ENCODE measurements at regions not wholly inside any gene's neighbourhood (a gene's known extent, or its start where the extent isn't known, plus 50 kb on each side); places are given as distances from the start of the nearest gene placed in this dataset.
"Not testable (repeated sequence)": the region's sequence is repeated elsewhere in the genome, so short reads cannot be mapped to it uniquely, and the experiment has no call there.

DNA sequence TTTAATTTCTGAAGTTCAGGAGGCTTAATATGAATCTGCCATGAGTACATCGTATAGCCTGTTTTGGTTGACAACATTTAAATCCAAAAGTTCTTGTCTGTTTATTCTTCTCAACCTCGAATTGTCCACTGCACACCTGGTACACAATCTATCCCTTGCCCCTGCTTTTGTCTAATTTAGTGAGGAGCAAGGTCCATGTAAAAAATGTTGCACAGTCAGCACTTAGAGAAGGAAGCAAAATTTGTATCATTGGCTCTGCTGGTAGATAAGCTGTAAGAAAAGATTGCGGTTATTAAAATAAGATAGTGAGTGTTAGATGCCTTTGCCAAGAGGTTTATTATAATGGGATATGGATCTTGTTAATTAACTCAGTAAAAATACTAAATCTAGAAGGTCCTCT is 761.5 kb downstream of the RAPGEF2 start:
- no peak overlapping the region for H3K4me3 ChIP-seq (ENCODE audit: low read length in 2 of 2)
- no peaks in the 10 kb centered on the region for H3K9me3 ChIP-seq (ENCODE audit: control insufficient read depth in 2 of 2, low read length in 2 of 2)
- H3K4me1 ChIP-seq (ENCODE audit: control insufficient read depth, insufficient read depth, low read length): no peaks in the 10 kb centered on the region
- no peaks in the 10 kb centered on the region for H3K36me3 ChIP-seq (ENCODE audit: control insufficient read depth in 2 of 2, insufficient read depth in 2 of 2, low read length in 2 of 2)
- H3K27me3 ChIP-seq (ENCODE audit: control insufficient read depth in 1 of 2, insufficient read depth in 2 of 2, low read length in 2 of 2): no peaks in the 10 kb centered on the region
- no peak overlapping the region for H3K9ac ChIP-seq (ENCODE audit: low read length in 2 of 2)
- H3K27ac ChIP-seq (ENCODE audit: low read length): no peak overlapping the region

DNA sequence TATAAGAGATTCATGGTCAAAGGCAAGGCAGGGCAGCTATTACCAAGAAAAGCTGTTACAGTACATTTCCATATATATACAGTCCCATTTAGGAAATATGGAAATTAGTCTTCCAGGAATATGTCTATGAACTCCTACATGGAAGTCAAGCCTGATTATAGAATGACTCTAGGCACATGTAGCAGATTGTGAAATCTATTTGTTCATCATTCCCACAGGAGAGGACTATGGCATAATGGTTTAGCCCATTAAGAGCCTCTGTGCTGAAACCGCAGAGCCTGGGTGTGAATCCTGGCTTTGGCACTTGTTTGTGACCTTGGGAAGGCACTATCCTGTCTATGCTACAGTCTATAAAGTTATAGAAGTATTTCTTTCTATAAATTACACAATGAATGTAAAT is 764.8 kb downstream of the RAPGEF2 start:
- H3K27ac ChIP-seq (ENCODE audit: low read length): no peak overlapping the region
- no peak overlapping the region for H3K4me3 ChIP-seq (ENCODE audit: low read length in 2 of 2)
- H3K9ac ChIP-seq (ENCODE audit: low read length in 2 of 2): no peak overlapping the region
- H3K4me1 ChIP-seq (ENCODE audit: control insufficient read depth, insufficient read depth, low read length): no peaks in the 10 kb centered on the region
- no peaks in the 10 kb centered on the region for H3K36me3 ChIP-seq (ENCODE audit: control insufficient read depth in 2 of 2, insufficient read depth in 2 of 2, low read length in 2 of 2)
- no peaks in the 10 kb centered on the region for H3K9me3 ChIP-seq (ENCODE audit: control insufficient read depth in 2 of 2, low read length in 2 of 2)
- H3K27me3 ChIP-seq (ENCODE audit: control insufficient read depth in 1 of 2, insufficient read depth in 2 of 2, low read length in 2 of 2): no peaks in the 10 kb centered on the region

DNA sequence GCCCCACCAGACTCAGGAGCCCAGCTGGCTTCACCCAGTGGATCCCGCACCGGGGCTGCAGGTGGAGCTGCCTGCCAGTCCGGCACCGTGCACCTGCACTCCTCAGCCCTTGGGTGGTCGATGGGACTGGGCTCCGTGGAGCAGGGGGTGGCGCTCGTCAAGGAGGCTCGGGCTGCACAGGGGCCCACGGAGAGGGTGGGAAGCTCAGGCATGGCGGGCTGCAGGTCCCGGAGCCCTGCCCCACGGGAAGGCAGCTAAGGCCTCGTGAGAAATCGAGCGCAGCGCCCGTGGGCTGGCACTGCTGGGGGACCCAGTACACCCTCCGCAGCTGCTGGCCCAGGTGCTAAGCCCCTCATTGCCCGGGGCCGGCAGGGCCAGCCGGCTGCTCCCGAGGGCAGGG is 766.1 kb downstream of the RAPGEF2 start:
- not testable (repeated sequence) for H3K9me3 ChIP-seq (ENCODE audit: control insufficient read depth in 2 of 2, low read length in 2 of 2); H3K27ac ChIP-seq (ENCODE audit: low read length); H3K4me1 ChIP-seq (ENCODE audit: control insufficient read depth, insufficient read depth, low read length); H3K4me3 ChIP-seq (ENCODE audit: low read length in 2 of 2); H3K9ac ChIP-seq (ENCODE audit: low read length in 2 of 2); H3K36me3 ChIP-seq (ENCODE audit: control insufficient read depth in 2 of 2, insufficient read depth in 2 of 2, low read length in 2 of 2); H3K27me3 ChIP-seq (ENCODE audit: control insufficient read depth in 1 of 2, insufficient read depth in 2 of 2, low read length in 2 of 2)

GRCh38 chr4:159871141-159871540 is 768.3 kb downstream of the RAPGEF2 start:
- no peaks in the 10 kb centered on the region for H3K9me3 ChIP-seq (ENCODE audit: control insufficient read depth in 2 of 2, low read length in 2 of 2)
- no peaks in the 10 kb centered on the region for H3K27me3 ChIP-seq (ENCODE audit: control insufficient read depth in 1 of 2, insufficient read depth in 2 of 2, low read length in 2 of 2)
- H3K9ac ChIP-seq (ENCODE audit: low read length in 2 of 2): no peak overlapping the region
- no peak overlapping the region for H3K4me3 ChIP-seq (ENCODE audit: low read length in 2 of 2)
- no peaks in the 10 kb centered on the region for H3K4me1 ChIP-seq (ENCODE audit: control insufficient read depth, insufficient read depth, low read length)
- no peaks in the 10 kb centered on the region for H3K36me3 ChIP-seq (ENCODE audit: control insufficient read depth in 2 of 2, insufficient read depth in 2 of 2, low read length in 2 of 2)
- no peak overlapping the region for H3K27ac ChIP-seq (ENCODE audit: low read length)

GRCh38 chr4:159881158-159881557 is 778.3 kb downstream of the RAPGEF2 start:
- Histone ChIP-seq H3K4me1 (ENCODE audit: control insufficient read depth, insufficient read depth, low read length) (no peaks in the 10 kb centered on the region), H3K36me3 (ENCODE audit: control insufficient read depth in 2 of 2, insufficient read depth in 2 of 2, low read length in 2 of 2) (no peaks in the 10 kb centered on the region), H3K27ac (ENCODE audit: low read length) (no peak overlapping the region), H3K9ac (ENCODE audit: low read length in 2 of 2) (no peak overlapping the region), H3K27me3 (ENCODE audit: control insufficient read depth in 1 of 2, insufficient read depth in 2 of 2, low read length in 2 of 2) (no peaks in the 10 kb centered on the region), H3K4me3 (ENCODE audit: low read length in 2 of 2) (no peak overlapping the region), H3K9me3 (ENCODE audit: control insufficient read depth in 2 of 2, low read length in 2 of 2) (no peaks in the 10 kb centered on the region)

DNA sequence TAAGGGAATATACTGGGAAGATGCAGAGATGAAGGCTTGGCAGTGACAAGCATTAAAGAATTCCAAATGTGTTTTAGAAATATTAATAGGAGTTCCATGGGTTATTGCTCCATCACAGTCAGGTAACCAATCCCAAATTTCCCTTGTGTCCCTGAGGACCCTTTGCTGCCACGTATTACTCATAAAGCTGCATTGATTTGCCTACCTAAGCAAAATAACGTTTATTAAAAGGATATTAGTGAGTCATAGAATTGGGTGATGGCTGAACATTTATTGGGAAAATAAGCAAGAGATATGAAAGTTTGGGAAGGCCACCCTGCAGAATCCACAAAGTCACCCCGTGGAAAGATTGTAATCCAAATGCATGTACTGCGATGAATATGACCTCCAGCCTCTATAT is 782.1 kb downstream of the RAPGEF2 start:
- Histone ChIP-seq H3K9me3 (ENCODE audit: control insufficient read depth in 2 of 2, low read length in 2 of 2) (no peaks in the 10 kb centered on the region), H3K27me3 (ENCODE audit: control insufficient read depth in 1 of 2, insufficient read depth in 2 of 2, low read length in 2 of 2) (no peaks in the 10 kb centered on the region), H3K27ac (ENCODE audit: low read length) (no peak overlapping the region), H3K4me3 (ENCODE audit: low read length in 2 of 2) (no peak overlapping the region), H3K4me1 (ENCODE audit: control insufficient read depth, insufficient read depth, low read length) (no peaks in the 10 kb centered on the region), H3K9ac (ENCODE audit: low read length in 2 of 2) (no peak overlapping the region), H3K36me3 (ENCODE audit: control insufficient read depth in 2 of 2, insufficient read depth in 2 of 2, low read length in 2 of 2) (no peaks in the 10 kb centered on the region)

DNA sequence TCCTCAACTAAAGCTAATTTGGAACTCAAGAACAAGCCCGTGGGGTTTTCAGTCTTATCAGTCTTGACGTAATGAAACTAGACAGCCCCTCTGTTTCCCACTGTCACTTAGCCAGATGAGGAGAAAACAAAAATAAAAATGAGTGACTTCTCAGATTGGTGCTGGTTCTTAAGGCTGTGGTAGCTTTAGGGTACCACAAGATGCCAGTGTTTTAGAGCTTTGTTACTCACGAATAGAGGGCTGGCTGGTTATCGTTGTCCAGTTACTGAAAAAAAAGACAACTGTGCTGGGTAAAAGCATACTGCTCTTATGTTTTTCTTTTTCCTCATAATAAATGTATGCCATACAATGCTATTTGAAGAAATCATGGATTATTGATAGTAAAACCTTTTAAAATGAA is 796.7 kb downstream of the RAPGEF2 start:
- Histone ChIP-seq H3K4me3 (ENCODE audit: low read length in 2 of 2) (no peak overlapping the region), H3K27ac (ENCODE audit: low read length) (no peak overlapping the region), H3K27me3 (ENCODE audit: control insufficient read depth in 1 of 2, insufficient read depth in 2 of 2, low read length in 2 of 2) (no peaks in the 10 kb centered on the region), H3K9me3 (ENCODE audit: control insufficient read depth in 2 of 2, low read length in 2 of 2) (no peaks in the 10 kb centered on the region), H3K9ac (ENCODE audit: low read length in 2 of 2) (no peak overlapping the region), H3K4me1 (ENCODE audit: control insufficient read depth, insufficient read depth, low read length) (no peaks in the 10 kb centered on the region), H3K36me3 (ENCODE audit: control insufficient read depth in 2 of 2, insufficient read depth in 2 of 2, low read length in 2 of 2) (no peaks in the 10 kb centered on the region)

- Histone ChIP-seq H3K27ac (ENCODE audit: low read length) (no peak overlapping the region), H3K4me1 (ENCODE audit: control insufficient read depth, insufficient read depth, low read length) (no peaks in the 10 kb centered on the region), H3K4me3 (ENCODE audit: low read length in 2 of 2) (no peak overlapping the region), H3K27me3 (ENCODE audit: control insufficient read depth in 1 of 2, insufficient read depth in 2 of 2, low read length in 2 of 2) (no peaks in the 10 kb centered on the region), H3K9ac (ENCODE audit: low read length in 2 of 2) (no peak overlapping the region), H3K36me3 (ENCODE audit: control insufficient read depth in 2 of 2, insufficient read depth in 2 of 2, low read length in 2 of 2) (no peaks in the 10 kb centered on the region), H3K9me3 (ENCODE audit: control insufficient read depth in 2 of 2, low read length in 2 of 2) (no peaks in the 10 kb centered on the region)
Measured at GRCh38 chr4:159900562-159900961, 797.7 kb downstream of the RAPGEF2 start.

DNA sequence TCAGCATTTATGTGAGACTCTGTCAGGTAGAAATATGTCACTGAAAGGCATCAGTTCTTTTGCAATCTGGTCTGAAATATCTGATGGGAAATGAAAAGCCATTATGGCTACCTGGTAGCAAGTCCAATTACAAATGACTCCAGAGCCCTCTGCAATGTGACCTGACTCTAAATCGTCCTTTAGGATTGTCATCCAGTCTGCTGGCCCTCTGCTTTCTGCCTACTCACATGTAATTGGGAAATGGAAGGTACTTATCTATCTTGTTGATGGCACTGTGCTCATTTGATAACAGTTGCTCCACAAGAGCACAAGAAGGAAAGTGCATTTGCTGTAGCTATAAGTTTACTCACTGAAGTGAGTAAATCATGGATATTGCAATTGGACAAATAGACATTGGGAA is 799.8 kb downstream of the RAPGEF2 start:
- H3K27me3 ChIP-seq (ENCODE audit: control insufficient read depth in 1 of 2, insufficient read depth in 2 of 2, low read length in 2 of 2): no peaks in the 10 kb centered on the region
- H3K4me1 ChIP-seq (ENCODE audit: control insufficient read depth, insufficient read depth, low read length): no peaks in the 10 kb centered on the region
- H3K27ac ChIP-seq (ENCODE audit: low read length): no peak overlapping the region
- no peak overlapping the region for H3K9ac ChIP-seq (ENCODE audit: low read length in 2 of 2)
- H3K36me3 ChIP-seq (ENCODE audit: control insufficient read depth in 2 of 2, insufficient read depth in 2 of 2, low read length in 2 of 2): no peaks in the 10 kb centered on the region
- H3K9me3 ChIP-seq (ENCODE audit: control insufficient read depth in 2 of 2, low read length in 2 of 2): no peaks in the 10 kb centered on the region
- no peak overlapping the region for H3K4me3 ChIP-seq (ENCODE audit: low read length in 2 of 2)

DNA sequence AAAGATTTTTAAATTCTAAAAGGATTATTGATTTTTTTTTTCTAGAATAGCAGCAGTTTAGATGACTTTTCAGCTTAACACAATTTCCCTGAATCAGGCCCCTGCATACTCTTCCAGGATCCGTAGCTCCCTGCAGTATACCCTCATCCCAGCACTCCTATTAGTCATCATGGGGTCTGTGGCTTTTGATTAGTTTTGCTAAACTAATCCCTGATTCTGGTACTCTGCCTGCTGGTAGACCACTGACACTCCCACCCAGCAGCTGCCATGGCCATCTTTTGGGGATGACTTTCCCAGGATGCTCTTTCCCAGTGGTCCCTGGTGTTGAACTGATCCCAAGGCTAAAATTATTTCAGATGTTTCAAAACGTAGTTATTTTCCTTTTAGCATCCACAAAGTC is 802.0 kb downstream of the RAPGEF2 start:
- no peak overlapping the region for H3K27ac ChIP-seq (ENCODE audit: low read length)
- H3K4me1 ChIP-seq (ENCODE audit: control insufficient read depth, insufficient read depth, low read length): no peaks in the 10 kb centered on the region
- no peak overlapping the region for H3K4me3 ChIP-seq (ENCODE audit: low read length in 2 of 2)
- H3K9me3 ChIP-seq (ENCODE audit: control insufficient read depth in 2 of 2, low read length in 2 of 2): peaks cover 3 to 4% of the 10 kb centered on the region in 2 donors
- no peaks in the 10 kb centered on the region for H3K36me3 ChIP-seq (ENCODE audit: control insufficient read depth in 2 of 2, insufficient read depth in 2 of 2, low read length in 2 of 2)
- H3K27me3 ChIP-seq (ENCODE audit: control insufficient read depth in 1 of 2, insufficient read depth in 2 of 2, low read length in 2 of 2): no peaks in the 10 kb centered on the region
- H3K9ac ChIP-seq (ENCODE audit: low read length in 2 of 2): no peak overlapping the region

DNA sequence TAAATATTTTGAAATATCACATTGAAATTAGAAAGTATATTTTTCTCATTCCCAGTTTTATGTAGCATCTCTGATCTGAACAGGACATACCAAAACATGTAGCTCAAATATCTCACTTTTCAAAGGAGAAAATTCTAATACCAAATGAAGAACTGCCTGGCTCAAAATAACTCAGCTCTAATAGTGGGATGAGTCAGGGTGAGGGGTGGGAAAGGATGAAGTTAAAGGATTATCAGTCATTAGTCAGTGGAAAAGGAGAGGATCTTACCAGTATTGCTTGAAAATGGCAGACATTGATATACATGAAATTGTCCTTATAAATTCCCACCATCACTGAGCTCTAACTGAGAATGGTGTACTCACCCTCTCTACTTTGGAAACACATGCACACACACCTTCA is 803.2 kb downstream of the RAPGEF2 start:
- Histone ChIP-seq H3K36me3 (ENCODE audit: control insufficient read depth in 2 of 2, insufficient read depth in 2 of 2, low read length in 2 of 2) (no peaks in the 10 kb centered on the region), H3K27ac (ENCODE audit: low read length) (no peak overlapping the region), H3K4me1 (ENCODE audit: control insufficient read depth, insufficient read depth, low read length) (no peaks in the 10 kb centered on the region), H3K9ac (ENCODE audit: low read length in 2 of 2) (no peak overlapping the region), H3K4me3 (ENCODE audit: low read length in 2 of 2) (no peak overlapping the region), H3K27me3 (ENCODE audit: control insufficient read depth in 1 of 2, insufficient read depth in 2 of 2, low read length in 2 of 2) (no peaks in the 10 kb centered on the region), H3K9me3 (ENCODE audit: control insufficient read depth in 2 of 2, low read length in 2 of 2) (peaks cover 3 to 4% of the 10 kb centered on the region in 2 donors)

DNA sequence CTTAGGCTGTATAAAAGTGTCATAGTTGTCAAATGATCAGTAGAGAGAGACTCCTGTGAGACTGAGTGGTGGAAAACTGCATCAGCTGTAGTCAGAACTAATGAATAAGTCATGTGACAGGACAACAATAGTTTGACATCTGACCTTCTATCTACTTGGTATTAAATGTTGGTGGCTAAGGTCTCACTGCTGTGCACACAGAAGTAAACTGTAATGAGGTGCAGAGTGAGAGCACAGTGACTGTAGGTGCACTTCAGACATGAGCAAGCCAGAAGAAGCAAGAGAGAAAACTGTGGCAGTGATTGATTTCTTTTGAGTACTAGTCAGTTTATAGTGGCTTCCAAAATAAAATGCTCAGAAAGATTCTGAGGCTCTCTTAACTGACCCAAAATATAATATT is 803.6 kb downstream of the RAPGEF2 start:
- Histone ChIP-seq H3K4me1 (ENCODE audit: control insufficient read depth, insufficient read depth, low read length) (no peaks in the 10 kb centered on the region), H3K36me3 (ENCODE audit: control insufficient read depth in 2 of 2, insufficient read depth in 2 of 2, low read length in 2 of 2) (no peaks in the 10 kb centered on the region), H3K27me3 (ENCODE audit: control insufficient read depth in 1 of 2, insufficient read depth in 2 of 2, low read length in 2 of 2) (no peaks in the 10 kb centered on the region), H3K9me3 (ENCODE audit: control insufficient read depth in 2 of 2, low read length in 2 of 2) (peaks cover 3 to 4% of the 10 kb centered on the region in 2 donors), H3K9ac (ENCODE audit: low read length in 2 of 2) (no peak overlapping the region), H3K4me3 (ENCODE audit: low read length in 2 of 2) (no peak overlapping the region), H3K27ac (ENCODE audit: low read length) (no peak overlapping the region)
